ENCODE measurements at regions not wholly inside any gene's neighbourhood (a gene's known extent, or its start where the extent isn't known, plus 50 kb on each side); places are given as distances from the start of the nearest gene placed in this dataset.

DNA sequence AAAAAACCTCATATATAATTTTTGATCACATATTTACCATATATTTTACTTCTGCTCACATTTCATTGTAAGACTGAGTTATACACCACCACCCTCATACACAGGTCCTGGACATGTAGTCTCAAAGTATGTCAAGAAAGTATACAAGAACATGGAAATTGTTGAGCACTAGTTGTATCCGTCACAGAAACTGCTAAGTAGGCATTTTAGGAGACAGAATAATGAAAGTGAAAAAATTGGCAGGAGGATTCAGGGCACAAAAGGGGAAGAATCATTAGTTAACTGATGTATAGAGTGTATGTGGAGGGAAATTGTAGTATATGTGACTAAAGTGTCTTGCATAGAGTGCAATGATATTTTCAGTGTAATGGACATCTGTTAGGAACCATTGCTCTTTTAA is 458.8 kb downstream of the TFAP2B start:
- H3K4me1 Mint-ChIP-seq: no peaks in the 10 kb centered on the region
- ChIA-PET CTCF (no interaction called here), POLR2A (no interaction called here)
- no peak overlapping the region for H3K27ac Mint-ChIP-seq
- H3K36me3 Mint-ChIP-seq (ENCODE audit: low read depth): no peaks in the 10 kb centered on the region
- H3K9me3 Mint-ChIP-seq (ENCODE audit: low read depth): peaks cover 1% of the 10 kb centered on the region
- DNase-seq: no peak
- ATAC-seq: no peak
- no peak overlapping the region for H3K4me3 Mint-ChIP-seq
- H3K27me3 Mint-ChIP-seq: no peaks in the 10 kb centered on the region
- intact Hi-C loops (cut with DNase I, micrococcal nuclease): no loop called here

DNA sequence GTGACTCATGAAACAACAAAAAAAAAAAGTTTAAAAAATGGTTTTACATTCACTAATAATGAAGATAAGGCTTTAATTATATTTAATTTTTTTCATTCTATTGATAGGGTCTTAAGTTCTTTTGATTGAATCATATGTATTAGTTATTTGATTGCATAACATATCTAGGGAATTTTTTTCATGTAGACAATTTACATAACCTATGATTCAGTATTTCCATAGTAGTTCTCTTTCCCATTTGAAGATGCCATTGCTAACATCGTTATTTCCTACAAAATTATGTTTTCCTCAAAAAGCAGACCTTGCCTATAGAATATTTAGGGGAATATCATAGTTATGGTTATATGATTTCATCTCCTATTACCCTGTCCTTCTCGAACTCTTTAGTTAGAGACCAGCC is 463.4 kb downstream of the TFAP2B start:
- H3K27me3 Mint-ChIP-seq: no peaks in the 10 kb centered on the region
- DNase-seq (no peak), ATAC-seq (no peak)
- H3K4me1 Mint-ChIP-seq: no peaks in the 10 kb centered on the region
- intact Hi-C loops (cut with DNase I, micrococcal nuclease): no loop called here
- H3K36me3 Mint-ChIP-seq (ENCODE audit: low read depth): no peaks in the 10 kb centered on the region
- ChIA-PET POLR2A (no interaction called here), CTCF (no interaction called here)
- no peak overlapping the region for H3K4me3 Mint-ChIP-seq
- H3K9me3 Mint-ChIP-seq (ENCODE audit: low read depth): peaks cover 1% of the 10 kb centered on the region
- H3K27ac Mint-ChIP-seq: no peak overlapping the region

DNA sequence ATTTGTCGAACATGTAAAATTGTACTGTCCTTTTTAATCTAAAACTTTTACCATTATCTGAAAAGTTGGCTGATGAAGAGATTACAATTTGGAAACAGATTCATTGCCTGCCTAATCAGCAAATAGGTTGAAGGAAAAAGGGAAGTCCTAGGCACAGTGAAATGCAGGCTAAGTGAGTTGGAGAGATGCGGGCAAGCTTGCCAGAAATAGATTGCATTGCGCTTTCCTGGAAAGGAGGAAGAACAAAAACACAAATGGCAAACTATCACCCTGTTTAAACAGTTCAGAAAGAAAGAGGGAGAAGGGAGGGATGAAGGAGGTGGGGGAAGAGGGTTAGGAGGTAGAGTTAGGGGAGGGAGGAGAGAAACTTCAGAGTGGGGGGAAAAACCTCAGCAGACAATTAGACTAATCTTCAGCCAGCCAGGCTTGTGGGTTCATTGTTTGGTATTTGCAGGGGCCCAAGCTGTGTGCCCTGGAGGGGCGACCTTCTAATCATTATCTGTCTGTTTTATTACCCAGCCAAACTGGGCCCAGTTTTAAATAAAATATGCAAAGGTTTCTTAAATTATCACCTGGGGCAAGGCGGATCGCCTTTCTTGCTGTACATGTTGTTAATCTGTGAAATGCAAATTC is 465.2 kb downstream of the TFAP2B start:
- Mint-ChIP-seq H3K27me3 (no peaks in the 10 kb centered on the region), H3K27ac (no peak overlapping the region), H3K9me3 (ENCODE audit: low read depth) (no peaks in the 10 kb centered on the region), H3K4me3 (no peak overlapping the region), H3K36me3 (ENCODE audit: low read depth) (no peaks in the 10 kb centered on the region), H3K4me1 (no peaks in the 10 kb centered on the region)
- ChIA-PET CTCF (no interaction called here), POLR2A (no interaction called here)
- intact Hi-C loops (cut with DNase I, micrococcal nuclease): no loop called here
- no peak for DNase-seq
- ATAC-seq: no peak

DNA sequence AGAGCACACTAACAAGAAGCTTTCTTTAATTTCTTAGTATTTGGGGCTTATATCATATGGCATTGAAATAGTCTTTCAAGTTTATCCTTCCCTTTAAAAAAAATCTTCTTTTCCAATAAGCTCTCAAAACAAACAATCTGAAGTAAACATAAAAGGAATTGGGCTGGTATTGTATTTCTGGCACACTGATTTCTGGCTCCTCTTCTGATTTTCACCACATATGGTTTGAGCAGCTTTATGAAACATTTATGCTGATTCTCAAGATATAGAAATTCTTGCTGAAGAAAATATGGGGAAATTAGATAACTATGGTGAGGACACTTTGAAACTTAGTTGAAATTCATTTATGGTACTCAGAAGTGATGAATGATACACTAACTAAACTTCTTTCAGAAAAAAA is 467.2 kb downstream of the TFAP2B start:
- ChIA-PET POLR2A (no interaction called here), CTCF (interaction anchor here (0.6 kb wide), 1 partner anchor 1766 kb away, joined by 3 read pairs; no protein-coding TSS in a partner anchor)

DNA sequence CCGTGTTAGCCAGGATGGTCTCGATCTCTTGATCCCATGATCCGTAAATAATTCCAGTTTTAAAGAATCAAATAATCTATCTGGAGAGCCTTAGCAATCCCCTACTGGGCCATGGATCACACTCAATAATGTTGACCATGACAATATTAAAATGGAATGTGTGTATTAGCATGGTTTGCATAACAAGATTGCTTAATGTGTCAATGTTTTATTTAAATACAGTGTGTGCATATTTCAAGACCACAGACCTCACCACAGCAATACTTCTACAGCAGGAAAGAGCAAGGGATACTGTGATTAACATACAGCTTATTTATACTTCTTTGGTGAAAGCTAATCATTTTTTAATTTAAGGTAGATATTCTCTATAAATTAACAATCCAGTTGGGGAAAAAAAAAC is 470.4 kb downstream of the TFAP2B start:
- ChIA-PET CTCF (no interaction called here), POLR2A (no interaction called here)
- Mint-ChIP-seq H3K9me3 (ENCODE audit: low read depth) (no peaks in the 10 kb centered on the region), H3K27me3 (no peaks in the 10 kb centered on the region), H3K36me3 (ENCODE audit: low read depth) (no peaks in the 10 kb centered on the region), H3K4me3 (no peak overlapping the region), H3K4me1 (no peaks in the 10 kb centered on the region), H3K27ac (no peak overlapping the region)
- no peak for DNase-seq
- intact Hi-C loops (cut with DNase I, micrococcal nuclease): no loop called here
- no peak for ATAC-seq

More for the DNA sequence above, 467.2 kb downstream of the TFAP2B start:
- Mint-ChIP-seq H3K27me3 (no peaks in the 10 kb centered on the region), H3K9me3 (ENCODE audit: low read depth) (no peaks in the 10 kb centered on the region), H3K36me3 (ENCODE audit: low read depth) (no peaks in the 10 kb centered on the region), H3K4me1 (no peaks in the 10 kb centered on the region), H3K4me3 (no peak overlapping the region), H3K27ac (no peak overlapping the region)
- intact Hi-C loops (cut with DNase I, micrococcal nuclease): no loop called here
- no peak for ATAC-seq
- no peak for DNase-seq

DNA sequence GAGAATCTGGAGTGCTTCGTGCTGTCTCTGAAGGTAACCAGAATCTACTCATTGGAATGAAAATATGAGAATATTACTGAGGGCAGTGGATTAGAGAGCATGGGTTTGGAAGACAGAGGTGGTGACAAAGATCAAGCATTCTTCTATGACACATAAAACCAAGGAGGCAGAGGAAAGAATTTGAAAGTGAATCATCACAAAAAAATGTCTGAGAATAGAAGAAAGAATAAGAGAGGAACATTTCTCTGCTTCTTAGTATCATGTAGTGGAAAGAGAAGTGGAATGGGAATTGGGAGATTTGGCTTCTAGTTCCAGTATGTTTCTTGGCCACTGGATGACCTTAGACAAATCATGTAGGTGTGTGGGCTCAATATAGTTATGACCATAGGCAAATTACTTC is 474.0 kb downstream of the TFAP2B start:
- H3K36me3 Mint-ChIP-seq (ENCODE audit: low read depth): no peaks in the 10 kb centered on the region
- H3K4me1 Mint-ChIP-seq: no peaks in the 10 kb centered on the region
- intact Hi-C loops (cut with DNase I, micrococcal nuclease): no loop called here
- ChIA-PET CTCF (no interaction called here), POLR2A (no interaction called here)
- H3K4me3 Mint-ChIP-seq: no peak overlapping the region
- no peak overlapping the region for H3K27ac Mint-ChIP-seq
- ATAC-seq: no peak
- no peaks in the 10 kb centered on the region for H3K9me3 Mint-ChIP-seq (ENCODE audit: low read depth)
- DNase-seq: no peak
- no peaks in the 10 kb centered on the region for H3K27me3 Mint-ChIP-seq

DNA sequence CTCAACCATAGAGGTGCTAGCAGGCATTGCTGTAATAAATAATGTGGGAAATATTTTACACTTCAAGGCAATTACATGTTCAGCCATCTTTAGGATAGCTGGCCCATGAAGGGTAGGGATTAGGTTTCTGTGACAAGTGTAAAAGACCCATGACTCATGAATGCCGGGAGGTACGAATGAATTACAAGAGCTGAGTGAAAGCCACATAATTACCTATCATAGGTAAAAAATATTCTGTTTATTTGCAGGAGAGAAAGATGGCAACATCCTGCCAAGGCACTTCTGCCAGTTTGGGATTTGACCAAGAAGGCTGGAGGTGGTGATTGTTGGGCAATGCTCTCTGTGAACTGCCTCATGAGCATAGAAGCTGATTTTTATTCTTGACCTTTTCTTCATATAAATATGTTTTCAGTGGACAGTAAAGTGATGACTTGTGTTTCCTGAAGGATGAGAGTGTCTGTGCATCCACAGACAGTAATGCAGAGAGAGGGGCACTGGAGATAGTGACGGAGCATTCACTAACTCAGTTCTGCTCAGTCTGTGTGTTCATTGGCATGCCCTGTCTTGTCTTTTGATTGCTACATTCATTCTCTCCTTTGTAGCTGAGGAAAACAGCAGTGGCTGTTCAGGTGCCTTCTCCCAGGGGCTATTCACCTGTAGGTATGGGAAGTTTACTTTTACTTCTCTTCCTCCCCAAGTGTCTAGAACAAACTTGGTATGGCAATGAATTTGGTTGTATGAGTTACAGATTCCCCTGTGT is 481.1 kb downstream of the TFAP2B start:
- CTCF ChIA-PET: no interaction called here
- H3K4me3 Mint-ChIP-seq: no peak overlapping the region

DNA sequence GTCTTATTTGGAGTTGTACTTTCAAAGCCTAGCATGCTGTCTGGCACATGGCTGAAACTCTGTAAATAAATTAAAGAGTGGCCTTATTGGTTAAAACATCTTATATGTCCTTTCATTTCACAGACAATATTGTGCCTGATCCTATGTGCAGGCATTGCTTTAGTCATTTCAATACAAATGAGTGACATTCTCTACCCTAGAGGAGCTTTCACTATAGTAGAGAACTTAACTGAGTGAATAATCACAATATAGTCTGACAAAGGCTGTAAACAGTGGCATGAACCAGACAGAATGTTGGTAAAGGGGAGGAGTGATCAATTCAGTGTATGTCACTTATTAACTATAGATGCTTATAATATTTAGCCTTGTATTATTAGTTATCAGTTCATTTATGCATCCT is 481.8 kb downstream of the TFAP2B start:
- Mint-ChIP-seq H3K27ac (no peak overlapping the region), H3K9me3 (ENCODE audit: low read depth) (no peaks in the 10 kb centered on the region), H3K4me3 (no peak overlapping the region), H3K36me3 (ENCODE audit: low read depth) (no peaks in the 10 kb centered on the region), H3K27me3 (peaks cover 1% of the 10 kb centered on the region), H3K4me1 (no peaks in the 10 kb centered on the region)
- ChIA-PET CTCF (no interaction called here), POLR2A (no interaction called here)
- DNase-seq: no peak
- intact Hi-C loops (cut with DNase I, micrococcal nuclease): no loop called here
- no peak for ATAC-seq

More for the DNA sequence above, 481.1 kb downstream of the TFAP2B start:
- no peak for DNase-seq
- H3K27me3 Mint-ChIP-seq: peaks cover 1% of the 10 kb centered on the region
- intact Hi-C loops (cut with DNase I, micrococcal nuclease): no loop called here
- no peak overlapping the region for H3K27ac Mint-ChIP-seq
- POLR2A ChIA-PET: no interaction called here
- no peaks in the 10 kb centered on the region for H3K9me3 Mint-ChIP-seq (ENCODE audit: low read depth)
- ATAC-seq: no peak
- H3K36me3 Mint-ChIP-seq (ENCODE audit: low read depth): no peaks in the 10 kb centered on the region
- H3K4me1 Mint-ChIP-seq: no peaks in the 10 kb centered on the region

DNA sequence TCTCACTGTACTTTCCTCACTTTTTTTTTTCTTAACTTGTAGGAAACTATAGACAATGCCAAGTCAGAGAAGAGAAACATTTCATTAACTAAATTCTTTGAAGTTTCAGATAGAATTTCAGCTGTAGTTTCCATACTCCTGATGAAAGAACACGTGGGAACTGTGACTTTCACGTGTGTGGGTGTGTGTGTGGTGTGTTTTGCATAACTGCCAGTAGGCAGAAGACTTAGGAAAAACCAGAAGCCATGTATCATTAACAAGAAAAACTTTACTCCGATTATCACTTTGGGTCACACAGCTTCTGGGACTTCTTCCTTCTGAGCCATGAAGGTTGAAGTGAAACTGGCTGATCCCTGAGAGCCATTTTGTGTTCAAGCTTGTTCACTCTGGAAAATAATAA is 483.3 kb downstream of the TFAP2B start:
- Mint-ChIP-seq H3K4me3 (no peak overlapping the region), H3K27ac (no peak overlapping the region), H3K36me3 (ENCODE audit: low read depth) (no peaks in the 10 kb centered on the region), H3K4me1 (no peaks in the 10 kb centered on the region), H3K9me3 (ENCODE audit: low read depth) (no peaks in the 10 kb centered on the region), H3K27me3 (peaks cover 1% of the 10 kb centered on the region)
- POLR2A ChIA-PET: no interaction called here
- ATAC-seq: no peak
- CTCF ChIA-PET: no interaction called here
- intact Hi-C loops (cut with DNase I, micrococcal nuclease): no loop called here
- no peak for DNase-seq

DNA sequence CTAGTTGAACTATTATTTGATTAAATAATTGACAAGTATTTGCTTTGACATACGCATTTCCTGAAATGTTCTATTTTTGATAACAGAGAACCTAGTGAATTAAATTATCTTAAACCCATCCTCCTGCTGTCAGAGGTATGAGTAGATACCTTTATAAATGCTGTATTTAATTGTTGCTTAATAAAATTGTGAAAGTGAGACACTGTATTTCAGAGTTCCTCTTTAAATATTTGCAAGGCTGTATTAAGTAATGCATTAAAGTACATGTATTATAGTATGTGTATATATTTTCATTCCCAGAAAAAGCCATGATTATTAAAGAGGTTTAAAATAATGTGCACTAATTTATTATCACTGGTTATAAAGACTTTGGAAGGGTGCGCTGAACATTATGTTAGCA is 483.8 kb downstream of the TFAP2B start:
- H3K4me1 Mint-ChIP-seq: no peaks in the 10 kb centered on the region
- intact Hi-C loops (cut with DNase I, micrococcal nuclease): no loop called here
- no peak for ATAC-seq
- DNase-seq: no peak
- H3K27ac Mint-ChIP-seq: no peak overlapping the region
- CTCF ChIA-PET: no interaction called here
- H3K36me3 Mint-ChIP-seq (ENCODE audit: low read depth): no peaks in the 10 kb centered on the region
- H3K4me3 Mint-ChIP-seq: no peak overlapping the region
- H3K27me3 Mint-ChIP-seq: peaks cover 1% of the 10 kb centered on the region
- H3K9me3 Mint-ChIP-seq (ENCODE audit: low read depth): no peaks in the 10 kb centered on the region
- POLR2A ChIA-PET: no interaction called here

DNA sequence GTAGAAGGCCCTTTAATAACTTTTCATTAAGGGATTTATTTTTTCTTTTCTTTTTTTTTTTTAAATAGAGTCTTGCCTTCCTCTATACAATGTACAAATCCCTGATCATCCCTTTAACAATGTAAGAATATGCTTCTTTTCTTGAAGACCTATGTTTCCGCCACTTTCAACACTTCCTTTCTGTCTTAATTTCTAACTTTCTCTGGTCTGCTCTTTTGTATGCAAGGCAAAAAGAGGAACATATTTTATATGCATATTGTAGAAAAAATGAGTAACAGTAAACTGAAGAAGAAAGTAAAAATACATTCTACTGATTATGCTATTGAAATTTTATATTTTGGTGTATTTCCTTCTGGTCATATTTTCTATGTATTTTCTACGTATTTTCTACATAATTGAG is 484.7 kb downstream of the TFAP2B start:
- DNase-seq (no peak), ATAC-seq (no peak)
- no peaks in the 10 kb centered on the region for H3K9me3 Mint-ChIP-seq (ENCODE audit: low read depth)
- peaks cover 1% of the 10 kb centered on the region for H3K27me3 Mint-ChIP-seq
- H3K27ac Mint-ChIP-seq: no peak overlapping the region
- POLR2A ChIA-PET: no interaction called here
- H3K4me1 Mint-ChIP-seq: no peaks in the 10 kb centered on the region
- no peak overlapping the region for H3K4me3 Mint-ChIP-seq
- no peaks in the 10 kb centered on the region for H3K36me3 Mint-ChIP-seq (ENCODE audit: low read depth)
- intact Hi-C loops (cut with DNase I, micrococcal nuclease): no loop called here
- CTCF ChIA-PET: no interaction called here

DNA sequence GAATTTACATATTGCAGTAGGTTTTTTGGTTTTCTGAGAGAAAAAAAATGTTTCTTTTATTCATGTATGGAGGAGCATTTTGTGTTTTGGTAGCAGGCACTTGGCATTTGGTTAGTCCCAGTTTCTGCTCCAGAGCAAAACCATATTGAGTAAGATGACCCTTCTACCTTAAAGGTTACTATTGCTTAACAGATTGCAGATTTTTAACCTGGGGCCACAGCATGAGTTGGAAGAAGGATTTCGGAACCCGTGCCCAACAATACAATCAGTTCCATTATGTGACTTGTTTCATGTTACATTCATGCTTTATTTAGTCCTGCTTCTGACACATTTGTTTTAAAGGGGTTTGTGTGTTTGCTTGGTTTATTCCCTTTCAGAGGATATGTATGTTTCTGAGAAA is 496.3 kb downstream of the TFAP2B start:
- intact Hi-C loops (cut with DNase I, micrococcal nuclease): no loop called here
- DNase-seq (no peak), ATAC-seq (no peak)
- H3K36me3 Mint-ChIP-seq (ENCODE audit: low read depth): no peaks in the 10 kb centered on the region
- POLR2A ChIA-PET: no interaction called here
- CTCF ChIA-PET: no interaction called here
- H3K4me1 Mint-ChIP-seq: no peaks in the 10 kb centered on the region
- no peaks in the 10 kb centered on the region for H3K9me3 Mint-ChIP-seq (ENCODE audit: low read depth)
- no peaks in the 10 kb centered on the region for H3K27me3 Mint-ChIP-seq
- no peak overlapping the region for H3K27ac Mint-ChIP-seq
- H3K4me3 Mint-ChIP-seq: no peak overlapping the region
